Osteoblast (primary cell): ENCODE measurements at regions not wholly inside any gene's neighbourhood (a gene's known extent, or its start where the extent isn't known, plus 50 kb on each side); places are given as distances from the start of the nearest gene placed in this dataset.

Experiments
- DNase-seq: peaks from one replicate; pipeline ENCODE4 v3.0.0; 2011; ENCODE audit warnings: low spot score, mixed read lengths; ENCODE audit not compliant: insufficient read length; ENCODE audit errors: missing footprints
- H2AFZ ChIP-seq: 2 replicates; pipeline ENCODE4 v1.6.0; 2011; ENCODE audit warnings: mild to moderate bottlenecking, low read length
- H3K27ac ChIP-seq: 2 replicates; pipeline ENCODE4 v1.5.1; 2011; ENCODE audit warnings: mild to moderate bottlenecking, low read depth, low read length, moderate library complexity
- H3K27me3 ChIP-seq: 2 replicates; pipeline ENCODE4 v1.6.0; 2012; ENCODE audit warnings: mild to moderate bottlenecking, control low read depth, inconsistent platforms, low read length, moderate library complexity; ENCODE audit not compliant: insufficient read depth
- H3K36me3 ChIP-seq: 2 replicates; pipeline ENCODE4 v1.5.1; 2011; ENCODE audit warnings: mild to moderate bottlenecking, low read length, control low read depth, moderate library complexity; ENCODE audit not compliant: insufficient read depth
- H3K4me1 ChIP-seq: 2 replicates; pipeline ENCODE4 v1.5.1; 2011; ENCODE audit warnings: mild to moderate bottlenecking, low read length, control low read depth, moderate library complexity; ENCODE audit not compliant: insufficient read depth
- H3K4me2 ChIP-seq: 2 replicates; pipeline ENCODE4 v1.6.0; 2011; ENCODE audit warnings: mild to moderate bottlenecking, low read length; ENCODE audit not compliant: insufficient read depth
- H3K4me3 ChIP-seq: fragments of 200-600 bp; sonication (generic); 3 replicates; pipeline ENCODE4 v1.5.1; 2012; ENCODE audit warnings: mild to moderate bottlenecking, low read length, inconsistent platforms; ENCODE audit not compliant: insufficient read depth
- H3K79me2 ChIP-seq: 2 replicates; pipeline ENCODE4 v1.6.0; 2012; ENCODE audit warnings: mild to moderate bottlenecking, low read length, control low read depth, inconsistent platforms; ENCODE audit not compliant: insufficient read depth
- H3K9me3 ChIP-seq: 2 replicates; pipeline ENCODE4 v1.5.1; 2011; ENCODE audit warnings: low read depth, low read length, control low read depth
- H4K20me1 ChIP-seq: 2 replicates; pipeline ENCODE4 v1.6.0; 2012; ENCODE audit warnings: mild to moderate bottlenecking, low read length, control low read depth; ENCODE audit not compliant: insufficient read depth
- CTCF ChIP-seq: IDR thresholded peaks from 2 replicates; pipeline ENCODE4 v1.5.1; 2011; ENCODE audit warnings: mild to moderate bottlenecking, low read depth, low read length, moderate library complexity; ENCODE audit errors: extremely low read depth

GRCh38 chr6:155996151-155996550 is 540.5 kb upstream of the NOX3 start:
- Histone ChIP-seq H3K4me3 (no peak overlapping the region), H3K4me2 (no peak overlapping the region), H4K20me1 (no peaks in the 10 kb centered on the region), H3K36me3 (no peaks in the 10 kb centered on the region), H3K4me1 (no peaks in the 10 kb centered on the region), H3K27ac (no peak overlapping the region), H3K27me3 (no peaks in the 10 kb centered on the region), H2AFZ (no peak overlapping the region), H3K79me2 (no peaks in the 10 kb centered on the region), H3K9me3 (no peaks in the 10 kb centered on the region)
- no peak for TF ChIP-seq CTCF
- DNase-seq, result no peak

DNA sequence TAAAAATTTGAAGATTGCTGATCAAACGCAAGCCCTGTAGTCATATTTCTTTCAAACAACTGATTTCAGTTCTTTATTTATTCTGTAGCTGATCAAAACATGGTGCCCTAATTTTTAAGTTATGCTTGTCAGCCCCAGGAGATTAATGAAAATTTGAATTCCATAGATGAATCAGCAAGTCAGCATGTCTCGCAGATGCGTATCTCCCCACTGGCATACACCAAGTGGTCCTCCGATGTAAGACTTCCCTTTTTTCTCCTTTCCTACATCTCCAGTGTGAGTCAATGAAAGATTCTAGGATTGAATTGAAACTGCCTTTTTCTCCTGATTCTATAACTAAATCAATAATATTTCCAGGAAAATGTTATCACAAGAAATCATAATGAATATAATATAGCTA is 539.6 kb upstream of the NOX3 start:
- H2AFZ ChIP-seq, result no peak overlapping the region
- no peak for DNase-seq
- H4K20me1 ChIP-seq, result no peaks in the 10 kb centered on the region
- no peak for TF ChIP-seq CTCF
- no peaks in the 10 kb centered on the region for H3K27me3 ChIP-seq
- H3K4me2 ChIP-seq, result no peak overlapping the region
- H3K4me1 ChIP-seq, result no peaks in the 10 kb centered on the region
- H3K9me3 ChIP-seq, result no peaks in the 10 kb centered on the region
- H3K4me3 ChIP-seq, result no peak overlapping the region
- H3K36me3 ChIP-seq, result no peaks in the 10 kb centered on the region
- H3K79me2 ChIP-seq, result no peaks in the 10 kb centered on the region
- H3K27ac ChIP-seq, result no peak overlapping the region

DNA sequence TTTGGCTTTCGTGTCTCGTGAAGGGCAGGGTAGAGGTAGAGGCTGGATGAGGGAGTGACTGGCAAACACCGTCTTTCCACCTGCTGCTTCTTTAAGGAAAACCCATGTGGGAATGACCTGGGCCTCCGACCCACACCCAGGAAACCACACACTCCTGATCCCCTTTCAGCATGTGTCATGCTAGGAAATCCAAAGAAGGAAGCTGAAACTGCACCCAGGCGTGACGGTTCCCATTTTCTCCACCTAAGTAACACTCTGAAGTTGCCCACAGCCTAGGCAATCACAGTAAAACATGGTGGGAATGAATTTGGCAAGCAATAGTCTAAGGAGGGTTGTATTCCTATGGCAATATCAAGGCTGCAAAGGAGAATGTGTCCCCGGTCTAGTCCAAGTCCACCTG is 538.4 kb upstream of the NOX3 start:
- Histone ChIP-seq H3K27ac (no peak overlapping the region), H3K36me3 (no peaks in the 10 kb centered on the region), H2AFZ (no peak overlapping the region), H3K9me3 (no peaks in the 10 kb centered on the region), H4K20me1 (no peaks in the 10 kb centered on the region), H3K4me3 (no peak overlapping the region), H3K4me1 (no peaks in the 10 kb centered on the region), H3K27me3 (no peaks in the 10 kb centered on the region), H3K79me2 (no peaks in the 10 kb centered on the region), H3K4me2 (no peak overlapping the region)
- DNase-seq, result no peak
- no peak for TF ChIP-seq CTCF

GRCh38 chr6:155993240-155993639 is 537.6 kb upstream of the NOX3 start:
- Histone ChIP-seq H3K27ac (no peak overlapping the region), H3K36me3 (no peaks in the 10 kb centered on the region), H3K9me3 (no peaks in the 10 kb centered on the region), H3K27me3 (no peaks in the 10 kb centered on the region), H4K20me1 (no peaks in the 10 kb centered on the region), H2AFZ (no peak overlapping the region), H3K4me1 (no peaks in the 10 kb centered on the region), H3K79me2 (no peaks in the 10 kb centered on the region), H3K4me3 (no peak overlapping the region), H3K4me2 (no peak overlapping the region)
- TF ChIP-seq CTCF, result no peak
- DNase-seq, result no peak
